ENCODE measurements at regions not wholly inside any gene's neighbourhood (a gene's known extent, or its start where the extent isn't known, plus 50 kb on each side); places are given as distances from the start of the nearest gene placed in this dataset.

- Mint-ChIP-seq H3K27ac (ENCODE audit: unreplicated experiment) (no peak overlapping the region), H3K4me1 (ENCODE audit: unreplicated experiment) (no peaks in the 10 kb centered on the region), H3K9me3 (ENCODE audit: unreplicated experiment) (no peaks in the 10 kb centered on the region), H3K27me3 (ENCODE audit: unreplicated experiment) (no peaks in the 10 kb centered on the region), H3K36me3 (ENCODE audit: low read depth, unreplicated experiment) (no peaks in the 10 kb centered on the region), H3K4me3 (ENCODE audit: unreplicated experiment) (no peak overlapping the region)
- no peak for DNase-seq (ENCODE audit: low spot score)
- no peak for TF ChIP-seq CTCF (IDR thresholded peaks at IDR 0.05; ENCODE audit: unreplicated experiment)
These were observed 425.7 kb upstream of the ARID1B start for GRCh38 chr6:156351346-156351966.

- no peaks in the 10 kb centered on the region for H3K9me3 Mint-ChIP-seq (ENCODE audit: unreplicated experiment)
- H3K4me1 Mint-ChIP-seq (ENCODE audit: unreplicated experiment), result no peaks in the 10 kb centered on the region
- H3K27me3 Mint-ChIP-seq (ENCODE audit: unreplicated experiment), result no peaks in the 10 kb centered on the region
These were observed 426.8 kb upstream of the ARID1B start for GRCh38 chr6:156350337-156350736.

GRCh38 chr6:156348849-156349248 is 428.3 kb upstream of the ARID1B start:
- no peak for DNase-seq (ENCODE audit: low spot score)
- Mint-ChIP-seq H3K27ac (ENCODE audit: unreplicated experiment) (no peak overlapping the region), H3K27me3 (ENCODE audit: unreplicated experiment) (no peaks in the 10 kb centered on the region), H3K36me3 (ENCODE audit: low read depth, unreplicated experiment) (no peaks in the 10 kb centered on the region), H3K9me3 (ENCODE audit: unreplicated experiment) (no peaks in the 10 kb centered on the region), H3K4me3 (ENCODE audit: unreplicated experiment) (no peak overlapping the region), H3K4me1 (ENCODE audit: unreplicated experiment) (no peaks in the 10 kb centered on the region)
- TF ChIP-seq CTCF (IDR thresholded peaks at IDR 0.05; ENCODE audit: unreplicated experiment), result no peak

More at GRCh38 chr6:156350337-156350736, 426.8 kb upstream of the ARID1B start:
- no peak overlapping the region for H3K4me3 Mint-ChIP-seq (ENCODE audit: unreplicated experiment)
- H3K36me3 Mint-ChIP-seq (ENCODE audit: low read depth, unreplicated experiment), result no peaks in the 10 kb centered on the region
- no peak for DNase-seq (ENCODE audit: low spot score)
- no peak for TF ChIP-seq CTCF (IDR thresholded peaks at IDR 0.05; ENCODE audit: unreplicated experiment)
- H3K27ac Mint-ChIP-seq (ENCODE audit: unreplicated experiment), result no peak overlapping the region

GRCh38 chr6:156348424-156348823 is 428.8 kb upstream of the ARID1B start:
- no peak for TF ChIP-seq CTCF (IDR thresholded peaks at IDR 0.05; ENCODE audit: unreplicated experiment)
- Mint-ChIP-seq H3K9me3 (ENCODE audit: unreplicated experiment) (no peaks in the 10 kb centered on the region), H3K27me3 (ENCODE audit: unreplicated experiment) (no peaks in the 10 kb centered on the region), H3K4me1 (ENCODE audit: unreplicated experiment) (no peaks in the 10 kb centered on the region), H3K36me3 (ENCODE audit: low read depth, unreplicated experiment) (no peaks in the 10 kb centered on the region), H3K4me3 (ENCODE audit: unreplicated experiment) (no peak overlapping the region), H3K27ac (ENCODE audit: unreplicated experiment) (no peak overlapping the region)
- DNase-seq (ENCODE audit: low spot score), result no peak

GRCh38 chr6:156347656-156348055 is 429.5 kb upstream of the ARID1B start:
- Mint-ChIP-seq H3K27me3 (ENCODE audit: unreplicated experiment) (no peaks in the 10 kb centered on the region), H3K36me3 (ENCODE audit: low read depth, unreplicated experiment) (no peaks in the 10 kb centered on the region), H3K4me1 (ENCODE audit: unreplicated experiment) (no peaks in the 10 kb centered on the region), H3K4me3 (ENCODE audit: unreplicated experiment) (no peak overlapping the region), H3K27ac (ENCODE audit: unreplicated experiment) (no peak overlapping the region), H3K9me3 (ENCODE audit: unreplicated experiment) (no peaks in the 10 kb centered on the region)
- no peak for DNase-seq (ENCODE audit: low spot score)
- no peak for TF ChIP-seq CTCF (IDR thresholded peaks at IDR 0.05; ENCODE audit: unreplicated experiment)

Data from endothelial cell (in vitro differentiated cells).